H1 (cell line): ENCODE measurements at regions not wholly inside any gene's neighbourhood (a gene's known extent, or its start where the extent isn't known, plus 50 kb on each side); places are given as distances from the start of the nearest gene placed in this dataset.

Source experiments
- CTCF ChIA-PET: fragments of 300-600 bp; sonication (Branson Sonifier 250); formaldehyde crosslinking; loops from one replicate; lab custom pipeline; 2021; ENCODE audit not compliant: partially characterized antibody; lab: Charles Lee
- POLR2A ChIA-PET: fragments of 300-600 bp; sonication (Branson Sonifier 250); formaldehyde crosslinking; loops from one replicate; lab custom pipeline; 2021; ENCODE audit warnings: inconsistent platforms; ENCODE audit not compliant: partially characterized antibody; lab: Charles Lee
- DNase-seq, 2 experiments: peaks; one replicate each; pipeline versions ENCODE4 v3.0.0 to v3.0.0-alpha.2; 2010 to 2022; ENCODE audit warnings: low spot score in 2 of 2, low read depth in 1 of 2, mixed read lengths in 1 of 2
- FAIRE-seq: peaks from 2 replicates; lab custom pipeline; 2011; peaks lifted over from hg19 to GRCh38; lab: Jason Lieb, UNC
- H2AFZ ChIP-seq: 2 replicates; pipeline ENCODE4 v1.8.1; 2012; ENCODE audit warnings: low read length, inconsistent platforms
- H2AK5ac ChIP-seq: 2 replicates; pipeline ENCODE4 v1.6.1; 2013; ENCODE audit warnings: low read depth, low read length
- H2BK120ac ChIP-seq: replicated peaks from 2 replicates; pipeline ENCODE3; 2013; ENCODE audit warnings: low read depth, low read length, inconsistent platforms
- H2BK12ac ChIP-seq: 2 replicates; pipeline ENCODE4 v1.6.1; 2013; ENCODE audit warnings: low read depth, low read length
- H2BK15ac ChIP-seq: 2 replicates; pipeline ENCODE4 v1.6.1; 2013; ENCODE audit warnings: low read length
- H2BK20ac ChIP-seq: 2 replicates; pipeline ENCODE4 v1.6.1; 2013; ENCODE audit warnings: low read length
- H2BK5ac ChIP-seq: 2 replicates; pipeline ENCODE4 v1.6.1; 2013; ENCODE audit warnings: low read depth, low read length
- H3K14ac ChIP-seq: 2 replicates; pipeline ENCODE4 v1.6.1; 2013; ENCODE audit warnings: inconsistent platforms; ENCODE audit not compliant: insufficient read length
- H3K18ac ChIP-seq: 2 replicates; pipeline ENCODE4 v1.6.1; 2013; ENCODE audit warnings: low read length; ENCODE audit errors: extremely low read depth
- H3K23ac ChIP-seq: 2 replicates; pipeline ENCODE4 v1.6.1; 2013; ENCODE audit warnings: inconsistent platforms; ENCODE audit not compliant: insufficient read length
- H3K23me2 ChIP-seq: 2 replicates; pipeline ENCODE4 v1.6.1; 2013; ENCODE audit warnings: low read depth, low read length
- H3K27ac ChIP-seq: 2 replicates; pipeline ENCODE4 v1.6.1; 2011; ENCODE audit warnings: low read depth, low read length, inconsistent platforms
- H3K27me3 ChIP-seq, 4 experiments: replicated peaks in 1 of 4; 1 replicate in 1 of 4; 2 replicates in 3 of 4; pipeline versions ENCODE4 v1.6.1 to v1.8.1; 2011 to 2013; ENCODE audit warnings: low read length in 3 of 4, mild to moderate bottlenecking in 3 of 4, inconsistent platforms in 2 of 4, mixed read lengths in 2 of 4, moderate library complexity in 1 of 4; ENCODE audit not compliant: control insufficient read depth in 3 of 4, insufficient read depth in 3 of 4; ENCODE audit errors: extremely low read depth in 1 of 4
- H3K36me3 ChIP-seq, 4 experiments: 2 replicates each; pipeline versions ENCODE4 v1.6.1 to v1.8.1; 2011 to 2013; ENCODE audit warnings: mild to moderate bottlenecking in 4 of 4, low read length in 3 of 4, moderate library complexity in 2 of 4, control low read depth in 1 of 4, inconsistent platforms in 1 of 4; ENCODE audit not compliant: insufficient read depth in 4 of 4, control insufficient read depth in 2 of 4
- H3K4ac ChIP-seq: replicated peaks from 2 replicates; pipeline ENCODE3; 2013; ENCODE audit warnings: low read length, low read depth, mixed read lengths, inconsistent platforms; ENCODE audit not compliant: insufficient read length
- H3K4me1 ChIP-seq, 4 experiments: replicated peaks in 1 of 4; 1 replicate in 1 of 4; 2 replicates in 3 of 4; pipeline versions ENCODE4 v1.6.1 to v1.8.1; 2011 to 2013; ENCODE audit warnings: low read length in 3 of 4, inconsistent platforms in 2 of 4, mixed read lengths in 1 of 4; ENCODE audit not compliant: insufficient read depth in 4 of 4, control insufficient read depth in 3 of 4
- H3K4me2 ChIP-seq, 2 experiments: 2 replicates each; pipeline versions ENCODE4 v1.6.1 to v1.8.1; 2011 to 2013; ENCODE audit warnings: low read depth in 2 of 2, low read length in 2 of 2, control low read depth in 1 of 2, inconsistent platforms in 1 of 2, mild to moderate bottlenecking in 1 of 2; ENCODE audit not compliant: insufficient read depth in 1 of 2
- H3K4me3 ChIP-seq, 4 experiments: fragments of 200-600, 300-600 bp in 1 of 4; sonication (generic), shearing (Covaris generic), sonication (Bioruptor Twin) in 1 of 4; 2 replicates each; pipeline versions ENCODE4 v1.5.1 to v1.8.1; 2011 to 2016; ENCODE audit warnings: low read length in 4 of 4, low read depth in 3 of 4, control low read depth in 2 of 4, inconsistent platforms in 2 of 4, mild to moderate bottlenecking in 2 of 4, mixed read lengths in 1 of 4, moderate library complexity in 1 of 4; ENCODE audit not compliant: insufficient read depth in 2 of 4; ENCODE audit errors: extremely low read depth in 1 of 4
- H3K56ac ChIP-seq: replicated peaks from 2 replicates; pipeline ENCODE3; 2013; ENCODE audit warnings: low read depth, mild to moderate bottlenecking, mixed read lengths, low read length, inconsistent platforms; ENCODE audit not compliant: insufficient read length
- H3K79me1 ChIP-seq: 2 replicates; pipeline ENCODE4 v1.6.1; 2013; ENCODE audit warnings: low read depth, low read length, control low read depth
- H3K79me2 ChIP-seq, 2 experiments: 2 replicates each; pipeline versions ENCODE4 v1.6.1 to v1.8.1; 2012 to 2013; ENCODE audit warnings: low read length in 2 of 2, mild to moderate bottlenecking in 2 of 2, inconsistent platforms in 1 of 2; ENCODE audit not compliant: insufficient read depth in 2 of 2, control insufficient read depth in 1 of 2
- H3K9ac ChIP-seq, 4 experiments: replicated peaks in 1 of 4; 1 replicate in 1 of 4; 2 replicates in 3 of 4; pipeline versions ENCODE4 v1.6.1 to v1.8.1; 2011 to 2013; ENCODE audit warnings: low read depth in 3 of 4, low read length in 3 of 4, control low read depth in 2 of 4, mild to moderate bottlenecking in 2 of 4, moderate library complexity in 2 of 4, inconsistent platforms in 1 of 4; ENCODE audit errors: extremely low read depth in 1 of 4
- H3K9me3 ChIP-seq, 2 experiments: 2 replicates each; pipeline versions ENCODE4 v1.6.1 to v1.8.1; 2012 to 2013; ENCODE audit warnings: mild to moderate bottlenecking in 2 of 2, moderate library complexity in 2 of 2, control low read depth in 1 of 2, inconsistent platforms in 1 of 2, low read depth in 1 of 2, low read length in 1 of 2, mixed read lengths in 1 of 2; ENCODE audit not compliant: insufficient read depth in 2 of 2
- H4K20me1 ChIP-seq, 2 experiments: replicated peaks in 1 of 2; 2 replicates each; pipeline versions ENCODE3 to v1.8.1; 2011 to 2013; ENCODE audit warnings: inconsistent platforms in 2 of 2, low read length in 2 of 2, mild to moderate bottlenecking in 1 of 2; ENCODE audit not compliant: insufficient read depth in 2 of 2, control insufficient read depth in 1 of 2
- H4K5ac ChIP-seq: 2 replicates; pipeline ENCODE4 v1.6.1; 2013; ENCODE audit warnings: low read length, low read depth, mixed read lengths, inconsistent platforms; ENCODE audit not compliant: insufficient read length
- H4K8ac ChIP-seq: 2 replicates; pipeline ENCODE4 v1.8.0; 2013; ENCODE audit warnings: mild to moderate bottlenecking, moderate library complexity, low read length, inconsistent platforms; ENCODE audit not compliant: insufficient read depth; ENCODE audit errors: extremely low read depth
- H4K91ac ChIP-seq: replicated peaks from 2 replicates; pipeline ENCODE3; 2013; ENCODE audit warnings: low read length, mixed read lengths, inconsistent platforms; ENCODE audit not compliant: insufficient read length
- CHD2 ChIP-seq: IDR thresholded peaks from 2 replicates; pipeline ENCODE4 v1.6.1; 2012; ENCODE audit warnings: low read length, improper control_type of control experiment
- CREB1 ChIP-seq: IDR thresholded peaks from 2 replicates; pipeline ENCODE4 v1.6.1; 2012; ENCODE audit warnings: inconsistent platforms
- EGR1 ChIP-seq: IDR thresholded peaks from 2 replicates; pipeline ENCODE4 v1.6.1; 2011; ENCODE audit warnings: low read depth, low read length, borderline replicate concordance
- EP300 ChIP-seq, 2 experiments: IDR thresholded peaks; 1 replicate in 1 of 2; 2 replicates in 1 of 2; pipeline ENCODE4 v1.6.1; 2011 to 2012; ENCODE audit warnings: low read depth in 2 of 2, low read length in 2 of 2, mild to moderate bottlenecking in 2 of 2, borderline replicate concordance in 1 of 2, inconsistent platforms in 1 of 2, moderate library complexity in 1 of 2
- PHF8 ChIP-seq: fragments of 200-600 bp; sonication (generic); conservative IDR thresholded peaks from 2 replicates; pipeline ENCODE4 v1.7.1; 2012; ENCODE audit warnings: low read depth, mild to moderate bottlenecking, inconsistent platforms, low read length, moderate library complexity
- RXRA ChIP-seq: IDR thresholded peaks from 2 replicates; pipeline ENCODE4 v1.6.1; 2011; ENCODE audit warnings: low read depth, mild to moderate bottlenecking, low read length, moderate library complexity; ENCODE audit not compliant: insufficient read depth
- SIRT6 ChIP-seq: IDR thresholded peaks from one replicate; pipeline ENCODE4 v1.7.1; 2012; ENCODE audit warnings: low read length, inconsistent platforms
- SRF ChIP-seq: IDR thresholded peaks from 2 replicates; pipeline ENCODE4 v1.6.1; 2011; ENCODE audit warnings: mild to moderate bottlenecking, low read depth, low read length, moderate library complexity
- TAF7 ChIP-seq: optimal IDR thresholded peaks from 2 replicates; pipeline ENCODE3; 2011; ENCODE audit warnings: low read depth, mild to moderate bottlenecking, inconsistent platforms, low read length, moderate library complexity, borderline replicate concordance
- TCF12 ChIP-seq: IDR thresholded peaks from 2 replicates; pipeline ENCODE4 v1.6.1; 2011; ENCODE audit warnings: low read depth, mild to moderate bottlenecking, low read length
- YY1 ChIP-seq: IDR thresholded peaks from 2 replicates; pipeline ENCODE4 v1.6.1; 2011; ENCODE audit warnings: low read depth, mild to moderate bottlenecking, low read length
- WGBS, 2 experiments: shearing (Covaris generic) in 1 of 2; methylation state at CpG; one replicate each; pipeline versions ENCODE4 v1.1.6 to v1.1.7; 2013 to 2015; ENCODE audit warnings: low lambda C conversion rate in 2 of 2, mixed read lengths in 2 of 2, inconsistent platforms in 1 of 2, low coverage in 1 of 2, missing lambda C conversion rate in 1 of 2; ENCODE audit not compliant: insufficient replicate concordance in 2 of 2, insufficient coverage in 1 of 2, insufficient read length in 1 of 2; ENCODE audit errors: extremely low coverage in 1 of 2, missing lambda C conversion rate in 1 of 2; 5-methylcytosine and 5-hydroxymethylcytosine counted together
- TF ChIP-seq, protein P1 (sequence below): IDR thresholded peaks from 2 replicates; pipeline ENCODE4 v1.6.1; 2012; ENCODE audit warnings: inconsistent platforms

DNA sequence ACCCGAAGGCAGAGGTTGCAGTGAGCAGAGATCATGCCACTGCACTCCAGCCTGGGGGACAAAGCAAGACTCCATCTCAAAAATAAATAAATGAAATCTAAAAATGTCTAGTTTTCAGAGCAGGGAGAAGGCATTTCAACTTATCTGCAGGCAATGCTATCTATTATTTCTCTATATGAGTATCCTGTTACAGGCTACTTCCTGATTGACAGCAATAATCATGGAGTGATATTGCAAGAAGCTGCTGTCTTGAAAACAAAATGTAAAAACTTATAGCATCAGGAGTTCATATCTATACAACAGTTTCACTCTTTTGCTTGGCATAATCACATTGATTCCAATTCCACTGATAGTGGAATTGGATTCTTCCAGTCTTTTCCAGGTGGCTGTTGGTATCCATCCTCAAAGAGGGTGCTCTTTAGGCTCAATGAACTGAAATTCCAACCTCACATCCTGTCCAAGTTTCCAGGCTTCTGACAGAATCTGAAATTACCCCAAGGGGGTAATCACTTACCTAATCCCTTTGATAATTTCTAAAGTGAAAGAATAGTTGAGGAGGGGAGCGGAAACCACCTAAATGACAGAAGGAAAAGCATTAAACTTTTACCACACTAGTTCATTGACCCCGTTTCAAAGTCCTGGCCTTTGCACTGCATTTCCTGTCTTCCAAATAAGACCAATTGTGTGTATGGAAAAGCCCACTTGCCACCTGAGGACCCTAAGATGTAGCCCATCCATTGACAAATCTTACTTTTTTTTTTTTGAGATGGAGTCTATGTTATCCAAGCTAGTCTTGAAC lies 107.6 kb downstream of the GLUL start:
- Histone ChIP-seq H3K9ac (no peak overlapping the region), H2AK5ac (no peak overlapping the region), H3K23me2 (no peaks in the 10 kb centered on the region), H2AFZ (no peak overlapping the region), H3K9me3 (no peaks in the 10 kb centered on the region), H3K23ac (no peak overlapping the region), H2BK20ac (no peak overlapping the region), H3K4ac (no peak overlapping the region), H2BK120ac (no peak overlapping the region), H2BK12ac (no peak overlapping the region), H4K20me1 (no peaks in the 10 kb centered on the region), H3K79me1 (no peaks in the 10 kb centered on the region), H3K79me2 (no peaks in the 10 kb centered on the region), H3K18ac (no peak overlapping the region), H3K14ac (no peak overlapping the region), H4K5ac (no peak overlapping the region), H3K4me2 (no peak overlapping the region), H4K8ac (no peak overlapping the region), H4K91ac (no peak overlapping the region), H2BK5ac (no peak overlapping the region), H3K4me1 (peaks cover 2 to 5% (median 3%) of the 10 kb centered on the region in 4 experiments; a peak in 5 of 7 replicates), H3K27ac (no peak overlapping the region), H2BK15ac (no peak overlapping the region), H3K36me3 (no peaks in the 10 kb centered on the region), H3K4me3 (no peak overlapping the region), H3K27me3 (peaks cover 0 to 1% (median 0%) of the 10 kb centered on the region in 4 experiments; a peak in 1 of 7 replicates), H3K56ac (no peak overlapping the region)
- ChIA-PET POLR2A (no interaction called here), CTCF (interaction anchor here (1.3 kb wide), 1 partner anchor 141 kb away, joined by 4 read pairs; no protein-coding TSS in a partner anchor)
- FAIRE-seq (no peak), DNase-seq (no peak)
- 92% methylated on average over 3 of the region's 3 CpGs; no CpG with 5 or more reads in 1 of the 2 experiments for WGBS, 2 experiments
- no peak for TF ChIP-seq EP300 (IDR thresholded peaks at IDR 0.05; ENCODE audit: borderline replicate concordance in 1 of 2, low read depth in 2 of 2, low read length in 2 of 2)
- no peak for TF ChIP-seq SIRT6
- TF ChIP-seq TCF12 = no peak
- TF ChIP-seq PHF8 = no peak
- no peak for TF ChIP-seq RXRA
- TF ChIP-seq, protein P1, sequence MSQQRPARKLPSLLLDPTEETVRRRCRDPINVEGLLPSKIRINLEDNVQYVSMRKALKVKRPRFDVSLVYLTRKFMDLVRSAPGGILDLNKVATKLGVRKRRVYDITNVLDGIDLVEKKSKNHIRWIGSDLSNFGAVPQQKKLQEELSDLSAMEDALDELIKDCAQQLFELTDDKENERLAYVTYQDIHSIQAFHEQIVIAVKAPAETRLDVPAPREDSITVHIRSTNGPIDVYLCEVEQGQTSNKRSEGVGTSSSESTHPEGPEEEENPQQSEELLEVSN = no peak
- TF ChIP-seq YY1 = no peak
- no peak for TF ChIP-seq EGR1
- no peak for TF ChIP-seq CHD2
- no peak for TF ChIP-seq SRF
- TF ChIP-seq CREB1 = no peak
- TF ChIP-seq TAF7 = no peak
